ENCODE measurements at regions not wholly inside any gene's neighbourhood (a gene's known extent, or its start where the extent isn't known, plus 50 kb on each side); places are given as distances from the start of the nearest gene placed in this dataset.

DNA sequence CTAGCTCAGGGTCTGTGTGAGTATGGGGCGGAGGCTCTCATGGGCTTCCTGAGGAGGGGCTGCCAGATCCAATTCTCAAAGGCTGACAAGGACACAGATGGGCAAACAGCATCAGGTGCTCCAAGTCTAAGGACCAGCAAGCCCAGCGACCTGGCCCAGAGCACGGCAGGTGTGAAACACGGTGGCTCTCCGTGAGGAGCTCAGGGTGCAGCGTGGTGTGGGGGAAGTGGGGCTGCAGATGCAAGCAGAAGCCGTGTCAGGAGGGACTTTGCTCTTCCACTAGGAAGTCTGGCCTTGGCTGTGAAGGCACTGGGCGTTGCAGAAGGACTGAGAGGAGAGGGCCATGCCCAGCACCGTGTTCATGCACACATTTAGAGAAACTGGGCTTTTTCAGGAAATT, 420.0 kb downstream of the GADD45G start:
- Mint-ChIP-seq H3K27ac (no peak overlapping the region), H3K9me3 (peaks cover 4% of the 10 kb centered on the region), H3K27me3 (no peaks in the 10 kb centered on the region), H3K36me3 (ENCODE audit: low read depth) (no peaks in the 10 kb centered on the region), H3K4me3 (no peak overlapping the region), H3K4me1 (ENCODE audit: low read depth) (peaks cover 4% of the 10 kb centered on the region)

DNA sequence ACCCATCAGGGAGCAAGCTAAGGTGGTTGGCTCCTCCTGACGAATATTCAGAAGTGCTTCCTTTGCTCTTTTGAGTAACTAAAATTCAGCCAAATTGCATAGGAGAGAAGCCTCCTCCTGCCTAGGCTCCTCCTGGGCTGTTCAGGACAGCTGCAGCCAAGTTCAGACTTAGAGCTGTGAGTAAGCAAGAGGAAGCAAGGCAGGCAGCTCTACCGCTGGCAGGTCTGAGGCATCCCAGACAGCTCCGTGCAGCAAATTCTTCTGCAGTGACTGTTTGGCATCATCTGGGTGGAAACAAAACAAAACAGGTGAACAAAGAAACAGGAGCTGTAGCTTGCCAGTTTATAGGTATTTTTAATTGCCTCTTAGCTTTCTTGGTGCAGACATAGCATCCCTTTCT, 421.0 kb downstream of the GADD45G start:
- Mint-ChIP-seq H3K27me3 (no peaks in the 10 kb centered on the region), H3K9me3 (peaks cover 4% of the 10 kb centered on the region), H3K27ac (no peak overlapping the region), H3K4me3 (no peak overlapping the region), H3K36me3 (ENCODE audit: low read depth) (no peaks in the 10 kb centered on the region), H3K4me1 (ENCODE audit: low read depth) (peaks cover 4% of the 10 kb centered on the region)

DNA sequence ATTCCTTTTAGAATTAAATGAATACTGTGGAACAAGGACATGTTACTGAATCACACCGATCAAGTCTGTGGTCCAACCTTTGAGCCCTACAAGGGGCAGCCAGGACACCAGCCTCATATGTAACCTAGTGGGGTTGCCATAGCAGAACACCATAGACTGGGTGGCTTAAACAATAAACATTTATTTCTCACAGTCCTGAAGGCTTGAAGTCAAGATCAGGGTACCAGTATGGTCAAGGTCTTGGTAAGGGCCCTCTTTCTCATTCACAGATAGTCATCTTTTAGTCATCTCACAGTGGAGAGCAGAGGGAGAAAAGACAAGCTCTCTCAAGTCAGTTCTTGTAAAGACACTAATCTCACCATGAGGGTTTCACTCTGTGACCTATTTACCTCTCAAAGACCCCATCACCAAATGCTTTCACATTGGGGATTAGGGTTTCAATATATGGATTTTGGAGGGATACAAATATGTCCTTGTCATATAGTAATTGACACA, 422.5 kb downstream of the GADD45G start:
- Mint-ChIP-seq H3K27ac (no peak overlapping the region), H3K4me3 (no peak overlapping the region), H3K27me3 (no peaks in the 10 kb centered on the region), H3K36me3 (ENCODE audit: low read depth) (no peaks in the 10 kb centered on the region), H3K9me3 (no peaks in the 10 kb centered on the region), H3K4me1 (ENCODE audit: low read depth) (peaks cover 4% of the 10 kb centered on the region)

DNA sequence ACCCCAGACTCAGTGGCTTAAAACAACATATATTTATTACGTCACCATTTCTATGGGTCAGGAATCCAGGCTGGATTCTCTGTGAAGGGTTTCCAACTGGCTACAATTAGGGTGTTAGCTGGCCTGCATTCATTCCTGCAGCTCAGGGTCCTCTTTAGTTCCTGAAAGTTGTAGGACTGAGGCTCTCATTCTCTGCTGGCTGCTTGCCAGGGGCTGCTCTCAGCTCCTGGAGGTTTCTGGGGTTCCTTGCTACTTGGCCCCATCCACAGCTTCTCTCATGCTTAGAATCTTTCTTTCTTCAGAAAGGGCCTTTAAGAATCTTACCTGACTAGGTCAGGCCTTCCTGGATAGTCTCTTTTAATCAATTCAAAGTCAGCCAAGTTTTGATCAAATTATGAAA, 424.6 kb downstream of the GADD45G start:
- Mint-ChIP-seq H3K27me3 (no peaks in the 10 kb centered on the region), H3K36me3 (ENCODE audit: low read depth) (no peaks in the 10 kb centered on the region), H3K4me3 (no peak overlapping the region), H3K9me3 (no peaks in the 10 kb centered on the region), H3K27ac (no peak overlapping the region), H3K4me1 (ENCODE audit: low read depth) (peaks cover 3% of the 10 kb centered on the region)

DNA sequence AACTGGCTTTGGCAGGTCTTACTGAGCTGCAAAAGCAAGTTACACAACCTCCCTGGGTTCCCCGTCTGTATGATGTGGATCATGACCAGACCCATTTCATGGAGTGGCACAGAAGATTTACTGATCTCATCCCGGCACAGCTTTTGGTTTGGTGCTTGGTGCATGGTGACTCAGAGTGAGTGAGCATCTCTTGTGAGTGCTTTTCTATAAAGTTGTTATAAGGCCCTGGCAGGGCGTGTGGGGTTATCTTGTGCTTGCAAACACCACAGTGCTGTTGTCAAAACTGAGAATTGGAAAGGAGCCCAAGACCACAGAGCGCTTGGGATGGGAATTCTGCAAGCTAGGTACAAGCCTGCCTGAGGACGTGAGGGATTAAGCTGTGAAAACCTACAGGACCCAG, 425.2 kb downstream of the GADD45G start:
- H3K27me3 Mint-ChIP-seq, result no peaks in the 10 kb centered on the region

DNA sequence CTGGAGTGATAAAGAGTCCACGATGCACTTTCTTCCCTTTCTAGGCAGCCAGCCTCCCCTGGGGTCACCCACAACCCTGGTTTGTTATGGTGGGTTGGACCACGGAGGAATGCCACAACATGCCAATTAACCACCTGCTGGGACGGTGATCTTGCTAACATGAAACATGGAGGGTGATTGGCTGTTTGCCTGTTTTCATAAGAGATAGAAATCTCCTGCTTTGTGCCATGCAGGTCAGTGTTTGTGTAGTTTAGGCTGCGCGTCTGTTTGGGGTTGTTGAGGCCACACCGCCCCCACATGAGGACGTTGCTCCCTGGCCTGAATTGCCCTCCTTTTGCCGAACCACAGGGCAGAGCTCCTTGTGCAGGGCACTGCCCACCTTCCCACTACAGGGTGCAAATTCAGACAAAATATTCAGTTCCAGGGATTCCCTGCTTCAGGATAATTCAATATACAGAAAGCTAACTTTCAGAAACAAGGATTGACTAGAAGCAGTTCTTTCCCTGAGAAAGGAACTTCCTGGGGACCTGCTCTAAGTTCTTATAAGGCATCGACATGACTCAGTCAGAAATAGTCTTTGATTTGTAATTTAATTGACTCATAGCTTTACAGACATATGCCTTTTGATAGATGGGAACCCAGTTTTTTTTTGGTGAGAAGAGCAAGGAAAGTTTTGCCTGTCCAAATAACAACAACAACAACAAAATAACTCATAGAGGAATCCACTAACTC, 427.6 kb downstream of the GADD45G start:
- H3K36me3 Mint-ChIP-seq (ENCODE audit: low read depth), result no peaks in the 10 kb centered on the region
- no peaks in the 10 kb centered on the region for H3K4me1 Mint-ChIP-seq (ENCODE audit: low read depth)
- no peaks in the 10 kb centered on the region for H3K9me3 Mint-ChIP-seq
- H3K27ac Mint-ChIP-seq, result no peak overlapping the region
- H3K27me3 Mint-ChIP-seq, result no peaks in the 10 kb centered on the region
- no peak overlapping the region for H3K4me3 Mint-ChIP-seq

More for the DNA sequence above, 425.2 kb downstream of the GADD45G start:
- H3K27ac Mint-ChIP-seq, result no peak overlapping the region
- no peaks in the 10 kb centered on the region for H3K36me3 Mint-ChIP-seq (ENCODE audit: low read depth)
- no peaks in the 10 kb centered on the region for H3K4me1 Mint-ChIP-seq (ENCODE audit: low read depth)
- H3K9me3 Mint-ChIP-seq, result no peaks in the 10 kb centered on the region
- H3K4me3 Mint-ChIP-seq, result no peak overlapping the region

DNA sequence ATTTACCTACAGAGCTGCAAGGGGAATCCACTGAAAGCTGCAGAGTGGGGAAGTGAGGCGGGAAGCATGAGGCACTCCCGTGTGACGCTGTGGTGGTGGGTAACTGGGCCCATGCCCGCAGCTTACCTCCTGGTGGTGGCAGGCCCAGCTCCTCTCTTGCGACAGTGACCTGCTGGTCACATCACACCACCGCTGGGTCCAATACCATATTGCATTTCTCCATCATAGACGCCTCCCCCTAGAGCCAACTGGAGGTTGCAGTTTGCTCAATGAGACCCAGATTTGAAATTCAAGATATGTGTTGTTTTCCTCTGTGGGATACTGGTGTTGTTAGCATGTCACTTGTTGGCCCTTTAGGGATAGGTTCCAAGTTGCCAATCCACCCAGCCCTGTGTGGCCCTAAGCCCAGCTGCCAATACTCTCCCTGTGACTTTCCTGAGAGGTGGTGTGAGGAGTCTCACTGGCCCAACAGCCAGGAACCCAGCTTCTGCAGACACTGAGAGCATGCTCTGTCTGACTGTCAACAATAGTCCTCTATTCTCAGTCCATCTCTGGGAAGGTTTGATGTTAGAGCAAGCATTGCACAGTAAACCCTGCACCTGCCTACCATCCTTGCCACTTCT, 428.3 kb downstream of the GADD45G start:
- Mint-ChIP-seq H3K4me1 (ENCODE audit: low read depth) (no peaks in the 10 kb centered on the region), H3K27me3 (no peaks in the 10 kb centered on the region), H3K36me3 (ENCODE audit: low read depth) (no peaks in the 10 kb centered on the region), H3K4me3 (no peak overlapping the region), H3K9me3 (no peaks in the 10 kb centered on the region), H3K27ac (no peak overlapping the region)

DNA sequence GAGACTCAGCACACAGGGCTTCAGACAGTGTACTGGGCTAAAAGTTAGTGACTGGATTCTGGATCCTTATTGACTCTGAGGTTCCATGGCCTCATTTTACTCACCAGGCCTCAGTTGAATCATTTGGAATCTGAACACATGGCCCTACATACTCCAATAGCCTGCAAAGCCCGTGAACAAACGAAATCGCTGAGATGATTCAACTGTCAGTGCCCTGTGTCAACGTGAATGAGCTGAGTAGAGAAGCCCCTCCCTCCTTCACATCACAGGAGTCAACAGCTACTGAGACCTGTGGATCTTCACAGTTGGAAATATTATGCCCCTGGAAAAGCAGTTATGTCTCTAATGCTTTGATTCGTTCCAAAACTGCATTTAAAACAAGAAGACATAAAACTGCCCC, 429.3 kb downstream of the GADD45G start:
- no peaks in the 10 kb centered on the region for H3K27me3 Mint-ChIP-seq
- no peaks in the 10 kb centered on the region for H3K9me3 Mint-ChIP-seq
- no peak overlapping the region for H3K4me3 Mint-ChIP-seq
- H3K36me3 Mint-ChIP-seq (ENCODE audit: low read depth), result no peaks in the 10 kb centered on the region
- H3K4me1 Mint-ChIP-seq (ENCODE audit: low read depth), result no peaks in the 10 kb centered on the region
- no peak overlapping the region for H3K27ac Mint-ChIP-seq

DNA sequence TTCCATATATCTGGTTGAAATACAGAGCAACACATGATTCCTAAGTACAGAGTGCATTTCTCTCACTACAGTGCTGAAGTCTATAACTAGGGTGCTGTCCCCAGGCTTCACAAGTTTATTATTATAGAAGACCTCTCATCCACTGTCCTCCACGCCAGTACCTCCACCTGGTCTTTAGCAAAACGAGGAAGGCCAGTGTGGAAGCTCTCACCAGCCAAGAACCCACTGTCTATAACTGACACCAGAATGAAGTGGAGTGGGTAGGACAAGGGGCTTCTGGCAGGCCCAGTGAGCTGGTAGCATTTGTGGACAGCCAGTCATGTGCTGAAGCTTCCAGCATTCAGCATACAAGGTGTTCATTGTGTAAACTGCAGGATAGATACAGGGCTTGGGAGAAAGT, 430.7 kb downstream of the GADD45G start:
- Mint-ChIP-seq H3K27ac (no peak overlapping the region), H3K4me1 (ENCODE audit: low read depth) (no peaks in the 10 kb centered on the region), H3K4me3 (no peak overlapping the region), H3K9me3 (no peaks in the 10 kb centered on the region), H3K36me3 (ENCODE audit: low read depth) (no peaks in the 10 kb centered on the region), H3K27me3 (no peaks in the 10 kb centered on the region)

DNA sequence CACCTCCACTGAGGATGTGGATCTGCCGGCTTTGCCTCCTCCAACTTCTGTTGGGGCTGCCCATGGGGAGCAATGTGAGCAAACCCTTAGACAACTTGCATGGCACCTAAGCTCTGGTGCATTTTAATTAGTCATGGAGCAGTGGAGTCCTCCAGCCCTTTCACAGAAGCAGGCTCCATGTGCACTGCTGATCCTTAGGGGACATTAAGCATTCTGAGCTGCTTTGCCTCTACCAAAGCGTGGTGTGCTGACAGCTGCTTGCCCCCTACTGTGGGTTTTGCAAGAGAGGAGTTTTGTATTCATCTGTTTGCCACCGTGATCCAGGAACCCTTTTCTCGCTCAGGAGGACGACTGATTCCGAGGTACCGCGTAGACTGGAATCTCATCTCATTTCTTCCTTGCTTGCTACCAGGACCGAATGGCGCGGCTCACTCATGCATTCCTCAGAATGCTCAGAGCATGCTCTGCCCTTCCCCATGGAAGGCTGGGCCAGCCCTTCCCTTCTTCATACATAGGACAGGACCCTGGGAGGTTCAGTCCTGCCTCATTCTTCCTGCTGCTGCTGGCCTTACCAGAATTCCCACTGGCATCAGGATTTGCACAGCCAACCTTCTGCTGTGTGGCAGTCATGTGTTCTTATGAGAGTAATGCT, 432.5 kb downstream of the GADD45G start:
- H3K27me3 Mint-ChIP-seq, result no peaks in the 10 kb centered on the region
- no peak overlapping the region for H3K4me3 Mint-ChIP-seq
- no peaks in the 10 kb centered on the region for H3K36me3 Mint-ChIP-seq (ENCODE audit: low read depth)
- H3K27ac Mint-ChIP-seq, result no peak overlapping the region
- no peaks in the 10 kb centered on the region for H3K4me1 Mint-ChIP-seq (ENCODE audit: low read depth)
- H3K9me3 Mint-ChIP-seq, result no peaks in the 10 kb centered on the region

DNA sequence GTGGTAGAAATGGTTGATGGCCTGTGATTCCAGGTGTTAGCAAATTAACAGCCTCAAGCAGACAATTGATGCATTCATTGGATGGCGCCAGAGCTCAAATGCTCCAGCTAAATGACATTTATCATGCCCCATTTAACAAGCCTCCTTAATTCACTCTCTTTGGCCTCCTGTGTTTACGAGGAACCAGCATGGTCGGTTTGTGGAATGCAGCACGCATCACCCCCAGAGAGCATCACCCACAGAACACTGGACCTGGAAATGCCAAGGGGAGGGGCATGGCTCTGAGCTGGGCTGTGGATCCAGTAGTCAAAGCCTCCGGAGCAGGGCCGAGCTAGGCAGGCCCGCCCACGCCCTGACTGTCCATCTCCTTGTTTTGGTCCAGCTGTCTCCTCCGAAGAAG, 434.0 kb downstream of the GADD45G start:
- Mint-ChIP-seq H3K4me1 (ENCODE audit: low read depth) (no peaks in the 10 kb centered on the region), H3K9me3 (no peaks in the 10 kb centered on the region), H3K36me3 (ENCODE audit: low read depth) (no peaks in the 10 kb centered on the region), H3K27ac (no peak overlapping the region), H3K27me3 (no peaks in the 10 kb centered on the region), H3K4me3 (no peak overlapping the region)

DNA sequence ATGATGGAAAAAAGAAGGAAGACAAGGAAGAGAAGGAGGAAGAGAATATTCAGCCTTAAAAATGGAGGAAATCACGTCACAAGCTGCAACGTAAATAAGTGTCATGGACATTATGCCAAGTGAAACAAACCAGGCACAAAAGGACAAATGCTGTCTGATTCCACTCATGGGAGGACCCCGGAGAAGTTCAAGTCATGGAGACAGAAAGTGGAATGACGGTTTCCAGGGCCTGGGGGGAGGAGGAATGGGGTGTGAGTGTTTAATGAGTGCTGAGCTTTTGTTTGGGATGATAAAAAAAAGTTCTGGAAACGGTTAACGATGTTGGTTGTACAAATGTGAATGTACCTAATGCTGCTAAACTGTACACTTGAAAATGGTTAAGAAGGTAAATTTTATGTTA, 439.5 kb downstream of the GADD45G start:
- H3K4me3 Mint-ChIP-seq, result no peak overlapping the region
- peaks cover 5% of the 10 kb centered on the region for H3K27me3 Mint-ChIP-seq
- H3K36me3 Mint-ChIP-seq (ENCODE audit: low read depth), result no peaks in the 10 kb centered on the region
- H3K4me1 Mint-ChIP-seq (ENCODE audit: low read depth), result peaks cover 13% of the 10 kb centered on the region
- H3K27ac Mint-ChIP-seq, result no peak overlapping the region
- peaks cover 5% of the 10 kb centered on the region for H3K9me3 Mint-ChIP-seq

DNA sequence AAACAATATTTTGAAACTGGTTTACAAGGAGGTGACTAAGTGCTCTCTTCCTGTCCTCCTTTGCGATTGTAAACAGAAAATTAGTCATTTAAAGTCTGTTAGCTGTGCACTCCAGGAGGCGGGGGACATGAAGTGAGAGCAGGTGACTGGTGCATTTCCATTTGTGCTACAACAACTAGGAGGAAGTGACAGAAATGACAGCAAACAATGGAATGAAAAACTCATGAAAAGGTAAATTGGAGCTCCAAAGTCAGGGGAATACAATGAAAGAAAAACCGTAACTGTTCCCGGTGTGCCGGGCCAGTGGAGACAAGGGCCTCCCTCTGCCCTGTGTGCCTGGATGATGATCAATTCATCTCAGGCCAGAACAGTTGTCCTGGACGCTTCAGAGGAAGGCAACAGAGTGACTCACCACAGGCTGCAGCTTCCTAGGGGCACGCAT, 439.9 kb downstream of the GADD45G start:
- Mint-ChIP-seq H3K36me3 (ENCODE audit: low read depth) (no peaks in the 10 kb centered on the region), H3K4me1 (ENCODE audit: low read depth) (peaks cover 13% of the 10 kb centered on the region), H3K27me3 (peaks cover 6% of the 10 kb centered on the region), H3K9me3 (peaks cover 10% of the 10 kb centered on the region), H3K27ac (no peak overlapping the region), H3K4me3 (no peak overlapping the region)

DNA sequence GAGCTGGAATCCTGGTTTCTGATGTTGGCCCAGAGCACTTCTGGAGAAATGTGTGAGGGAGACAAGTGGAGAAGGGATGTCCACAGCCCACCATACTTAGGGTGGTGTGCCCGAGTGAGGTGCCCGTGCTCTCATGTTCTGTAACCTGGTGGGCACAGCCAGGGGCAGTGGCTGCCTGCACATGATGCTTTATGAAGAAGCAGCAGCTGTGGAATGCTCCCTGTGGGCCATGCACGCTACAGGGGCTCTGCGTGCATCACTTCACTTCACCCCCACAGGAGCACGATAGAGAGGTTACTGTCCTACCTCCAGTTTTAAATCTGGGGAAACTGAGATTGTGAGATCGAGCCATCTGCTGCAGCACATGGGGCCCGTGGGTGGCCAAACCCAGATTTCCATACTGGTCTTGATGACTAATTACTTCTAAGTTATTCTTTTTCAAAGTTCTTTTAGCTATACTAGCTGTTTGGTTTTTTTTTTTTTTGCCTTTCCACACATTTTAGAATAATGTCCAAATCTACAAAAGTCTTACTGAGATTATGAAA, 441.6 kb downstream of the GADD45G start:
- Mint-ChIP-seq H3K27me3 (peaks cover 12% of the 10 kb centered on the region), H3K4me1 (ENCODE audit: low read depth) (peaks cover 13% of the 10 kb centered on the region), H3K9me3 (peaks cover 11% of the 10 kb centered on the region), H3K27ac (no peak overlapping the region), H3K36me3 (ENCODE audit: low read depth) (no peaks in the 10 kb centered on the region), H3K4me3 (no peak overlapping the region)

DNA sequence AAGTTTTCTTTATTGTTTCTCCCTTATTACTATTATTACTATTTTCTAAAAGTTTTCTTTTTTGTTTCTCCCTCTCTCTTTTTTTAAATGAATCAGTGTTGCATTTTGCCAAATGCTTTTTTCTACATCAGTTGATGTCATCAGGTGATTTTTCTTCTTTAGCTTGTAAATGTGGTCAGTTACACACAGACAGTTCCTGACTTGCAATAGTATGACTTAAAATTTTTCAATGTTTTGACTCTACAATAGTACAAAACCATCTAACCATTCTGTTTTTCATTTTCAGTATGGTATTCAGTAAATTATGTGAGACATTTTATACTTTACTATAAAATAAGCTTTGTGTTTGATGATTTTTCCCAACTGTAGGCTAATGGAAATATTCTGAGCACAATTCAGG, 443.0 kb downstream of the GADD45G start:
- Mint-ChIP-seq H3K27ac (no peak overlapping the region), H3K4me1 (ENCODE audit: low read depth) (peaks cover 13% of the 10 kb centered on the region), H3K4me3 (no peak overlapping the region), H3K27me3 (peaks cover 24% of the 10 kb centered on the region), H3K9me3 (peaks cover 11% of the 10 kb centered on the region), H3K36me3 (ENCODE audit: low read depth) (no peaks in the 10 kb centered on the region)

All from stimulated activated naive CD8-positive, alpha-beta T cell treated with anti-CD3 and anti-CD28 coated beads, Interleukin-15, Interleukin-2, amounts not matched to agents 100 ng/mL and 50 ng/mL, for 24 hours (primary cell).